HG03457 (cell line): ENCODE measurements at regions not wholly inside any gene's neighbourhood (a gene's known extent, or its start where the extent isn't known, plus 50 kb on each side); places are given as distances from the start of the nearest gene placed in this dataset.

Experiments
- ATAC-seq: cut with Tn5 transposase; IDR thresholded peaks from one replicate; pipeline ENCODE4 v1.9.1; 2021; ENCODE audit warnings: moderate number of reproducible peaks; ENCODE audit not compliant: unreplicated experiment

- ATAC-seq = no peak
Measured at GRCh38 chr2:13572466-13572865, 855.7 kb downstream of the TRIB2 start.

- no peak for ATAC-seq
Measured at GRCh38 chr2:13574831-13575230, 858.1 kb downstream of the TRIB2 start.

DNA sequence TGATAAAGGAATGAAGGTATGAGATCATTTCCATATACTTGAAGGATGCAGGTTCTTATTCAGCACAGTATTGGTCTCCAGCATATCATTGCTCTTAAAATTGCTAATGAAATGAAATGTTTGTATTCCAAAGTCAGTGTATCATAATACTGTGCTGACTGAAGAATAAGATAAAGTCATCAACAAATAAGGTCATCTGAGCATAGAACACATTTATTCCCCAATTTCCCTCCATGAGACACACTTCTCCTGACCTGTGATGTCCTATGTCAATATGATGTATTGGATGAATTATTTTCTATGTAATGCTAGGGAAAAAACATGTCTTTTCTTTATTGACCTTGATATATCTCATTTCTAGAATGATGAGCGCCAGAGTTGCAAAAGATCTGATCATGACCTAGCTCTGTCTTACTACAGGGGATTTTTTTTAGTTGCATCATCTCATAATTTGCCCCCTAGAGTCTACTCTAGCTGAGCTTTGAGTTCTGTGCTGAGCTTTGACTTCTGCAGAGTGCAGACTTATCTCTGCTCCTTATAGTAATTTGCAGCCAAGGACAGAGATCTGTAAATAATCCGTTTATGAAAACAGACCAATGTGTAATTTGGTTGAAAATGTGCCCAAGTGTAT is 859.8 kb downstream of the TRIB2 start:
- ATAC-seq = no peak

DNA sequence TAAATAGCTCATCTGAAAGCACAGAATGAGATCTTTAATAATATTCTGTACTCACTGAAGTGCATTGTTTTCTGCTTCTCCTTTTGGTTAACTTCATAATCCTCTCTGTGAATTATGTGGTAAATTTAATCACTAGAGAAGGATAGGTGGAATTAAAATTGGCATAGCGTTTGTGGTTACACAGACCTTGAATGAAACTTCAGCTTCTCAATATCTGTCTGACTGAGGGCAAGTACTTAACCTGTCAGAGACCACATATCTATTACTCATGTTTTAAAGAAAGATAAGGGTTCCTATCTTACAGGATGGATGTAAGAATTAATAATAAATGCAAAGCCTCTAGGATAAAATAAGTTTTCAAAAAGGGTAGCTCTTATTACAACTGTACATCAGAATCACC is 861.8 kb downstream of the TRIB2 start:
- ATAC-seq = no peak

- ATAC-seq = no peak
Measured at GRCh38 chr2:13581471-13581870, 864.7 kb downstream of the TRIB2 start.

- ATAC-seq = no peak
Measured at GRCh38 chr2:13583609-13584008, 866.9 kb downstream of the TRIB2 start.

DNA sequence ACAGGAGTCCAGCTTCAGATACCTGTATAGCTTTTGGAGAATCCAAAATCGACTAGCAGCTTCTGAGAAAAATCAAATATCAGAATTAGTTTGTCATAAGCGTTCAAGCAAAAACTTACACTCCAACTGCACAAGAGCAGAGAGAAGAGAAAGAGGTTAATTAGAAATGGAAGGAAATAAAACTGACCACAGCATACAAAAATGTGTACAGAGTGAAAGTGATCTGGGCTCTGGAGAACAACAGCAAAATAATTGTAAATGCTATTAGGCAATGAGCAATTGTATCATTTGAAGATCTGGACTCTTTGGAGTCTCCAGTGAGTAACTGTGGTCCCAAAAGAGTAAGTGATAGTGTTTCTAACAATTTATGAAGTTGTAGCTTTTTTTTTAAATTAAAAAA is 867.3 kb downstream of the TRIB2 start:
- no peak for ATAC-seq

DNA sequence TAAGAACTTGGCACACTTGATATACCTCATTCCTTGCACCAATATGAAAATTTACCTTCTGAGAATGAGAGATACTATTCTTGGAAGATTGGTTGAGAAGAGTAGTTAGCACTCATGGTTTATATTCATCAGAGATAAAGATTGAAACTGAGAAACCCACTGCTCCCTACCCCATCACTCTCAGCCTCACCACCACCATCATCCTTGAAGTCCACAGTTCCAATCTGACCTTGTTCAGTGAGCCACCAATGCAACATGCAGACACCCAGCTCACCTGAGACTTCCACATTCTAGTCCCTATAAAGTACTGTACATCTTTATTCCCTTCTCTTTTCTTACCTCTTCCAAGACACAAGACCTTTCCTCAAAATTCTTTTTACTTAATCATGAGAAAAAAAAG is 869.0 kb downstream of the TRIB2 start:
- no peak for ATAC-seq

GRCh38 chr2:13596233-13596632 is 879.5 kb downstream of the TRIB2 start:
- no peak for ATAC-seq

GRCh38 chr2:13597176-13597575 is 880.4 kb downstream of the TRIB2 start:
- ATAC-seq = no peak

DNA sequence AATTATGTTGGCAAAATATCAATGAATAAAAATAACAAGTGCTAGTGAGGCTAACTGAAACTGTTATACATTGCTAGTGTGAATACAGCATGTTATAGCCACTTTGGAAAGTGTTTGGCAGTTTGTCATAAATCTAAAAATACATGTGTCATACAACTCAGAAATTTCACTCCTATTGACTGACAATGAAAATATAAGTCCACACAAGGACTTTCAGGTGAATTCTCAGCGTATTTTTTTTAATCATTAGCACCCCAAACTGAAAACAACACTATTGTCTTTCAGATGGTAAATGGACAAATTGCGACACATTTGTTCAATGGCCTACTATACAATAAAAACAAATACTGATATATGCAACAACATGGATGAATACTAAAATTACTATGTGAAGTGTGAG is 884.8 kb downstream of the TRIB2 start:
- ATAC-seq = no peak

GRCh38 chr2:13604951-13605661 is 888.4 kb downstream of the TRIB2 start:
- ATAC-seq = no peak

- ATAC-seq = no peak
Measured at GRCh38 chr2:13607139-13607538, 890.4 kb downstream of the TRIB2 start.

DNA sequence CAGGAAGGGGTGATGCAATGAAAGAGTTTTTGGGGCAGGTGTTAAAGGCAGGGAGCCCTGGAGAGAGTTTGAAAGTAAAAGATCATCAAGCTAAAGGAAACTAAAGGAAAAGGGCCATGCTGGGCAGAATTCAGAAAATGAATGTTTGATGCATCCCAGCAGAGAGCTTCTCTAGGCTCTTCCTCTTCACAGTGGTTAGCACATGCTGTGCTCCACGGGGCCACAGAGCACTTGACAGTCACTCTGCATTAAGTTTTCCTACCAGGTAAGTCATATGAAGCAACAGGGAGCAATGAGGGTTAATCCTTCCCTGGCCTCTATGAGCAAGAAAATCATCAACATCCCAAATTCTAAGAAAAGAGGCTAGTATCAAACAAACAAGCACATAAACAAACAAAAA is 895.2 kb downstream of the TRIB2 start:
- ATAC-seq = no peak

DNA sequence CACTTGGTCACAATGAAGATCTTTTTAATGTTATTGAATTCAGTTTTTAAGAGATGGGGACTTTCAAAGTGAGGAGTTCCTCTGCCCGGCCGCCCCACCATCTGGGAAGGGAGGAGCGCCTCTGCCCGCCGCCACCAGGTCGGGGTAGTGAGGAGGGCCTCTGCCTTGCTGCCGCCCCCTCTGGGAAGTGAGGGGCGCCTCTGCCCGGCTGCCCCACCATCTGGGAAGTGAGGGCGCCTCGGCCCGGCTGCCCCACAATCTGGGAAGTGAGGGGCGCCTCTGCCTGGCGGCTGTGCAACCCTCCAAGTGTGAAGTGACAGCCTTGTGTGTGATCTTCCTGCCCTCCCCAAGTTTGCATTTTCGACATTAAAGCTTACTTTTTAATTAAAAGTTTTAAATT is 899.3 kb downstream of the TRIB2 start:
- ATAC-seq = no peak

GRCh38 chr2:13616616-13617015 is 899.9 kb downstream of the TRIB2 start:
- ATAC-seq = no peak

DNA sequence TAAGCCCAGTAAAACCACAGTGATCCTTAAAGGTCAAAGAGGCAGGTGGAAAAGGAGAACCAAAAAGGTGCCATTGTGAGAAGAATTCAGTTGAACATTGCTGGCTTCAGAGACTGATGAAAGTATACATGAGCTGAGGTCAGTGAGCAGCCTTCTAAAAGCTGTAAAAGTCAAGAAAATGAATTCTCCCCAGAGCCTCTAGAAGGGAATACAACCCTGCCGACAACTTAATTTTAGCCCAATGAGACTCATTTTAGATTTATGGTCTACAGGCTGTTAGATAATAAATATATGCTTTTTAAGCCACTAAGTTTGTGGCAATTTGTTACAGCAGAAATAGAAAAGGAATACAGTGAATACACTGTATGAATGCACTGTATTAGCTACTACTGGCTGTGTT is 911.4 kb downstream of the TRIB2 start:
- no peak for ATAC-seq

GRCh38 chr2:13638181-13638580 is 921.4 kb downstream of the TRIB2 start:
- ATAC-seq = no peak

GRCh38 chr2:13649918-13650317 is 933.2 kb downstream of the TRIB2 start:
- ATAC-seq = no peak

DNA sequence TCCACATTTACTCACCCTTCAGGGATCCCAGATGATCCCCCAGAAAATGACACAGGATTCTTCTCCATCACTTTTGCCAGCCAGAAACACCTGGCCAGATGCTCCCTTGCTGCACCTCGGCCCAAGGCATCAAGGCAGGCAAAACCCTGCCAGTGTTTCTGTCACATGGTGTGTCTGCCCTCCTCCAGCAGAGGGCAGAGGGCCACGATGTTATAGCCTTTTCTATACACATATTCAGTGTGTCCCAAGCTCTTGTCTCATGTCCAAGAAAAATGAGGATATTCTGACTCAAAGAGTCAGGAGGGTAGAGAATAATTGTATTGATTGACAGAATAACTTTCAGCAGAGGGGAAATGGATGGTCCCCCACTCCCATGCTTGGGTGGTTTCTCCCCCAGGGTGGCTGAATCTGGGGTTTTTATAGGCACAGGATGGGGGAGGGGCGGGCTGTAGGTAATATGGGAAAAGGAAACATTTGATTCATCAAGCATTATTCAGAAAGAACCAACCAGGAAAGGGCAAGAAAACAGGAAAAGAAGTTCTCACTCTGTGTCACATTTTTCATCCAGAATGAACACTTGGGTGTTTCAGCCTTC is 933.9 kb downstream of the TRIB2 start:
- no peak for ATAC-seq

GRCh38 chr2:13651684-13652131 is 935.0 kb downstream of the TRIB2 start:
- peak; percentile 74 for ATAC-seq

- no peak for ATAC-seq
Measured at GRCh38 chr2:13652531-13653313, 936.0 kb downstream of the TRIB2 start.
